SK-N-SH (cell line): ENCODE measurements at regions not wholly inside any gene's neighbourhood (a gene's known extent, or its start where the extent isn't known, plus 50 kb on each side); places are given as distances from the start of the nearest gene placed in this dataset.

Source experiments
- CTCF ChIA-PET: fragments of 300-600, 350-600 bp; formaldehyde crosslinking; extraction: SDS; loops from one replicate; lab custom pipeline; 2021; lab: Yijun Ruan, JAX
- POLR2A ChIA-PET: fragments of 350-600 bp; sonication (Branson Sonifier 250); formaldehyde crosslinking; extraction: SDS; loops from one replicate; lab custom pipeline; 2020; ENCODE audit warnings: antibody characterized with exemption, inconsistent platforms; lab: Yijun Ruan, JAX
- DNase-seq: peaks from one replicate; pipeline ENCODE4 v3.0.0; 2012
- H2AFZ ChIP-seq: fragments of 200-600 bp; sonication (generic); 2 replicates; pipeline ENCODE4 v1.8.1; 2016; ENCODE audit warnings: antibody characterized with exemption, mild to moderate bottlenecking, low read depth
- H3F3A ChIP-seq: fragments of 200-600 bp; sonication (generic); replicated peaks from 2 replicates; pipeline ENCODE3; 2016; ENCODE audit warnings: antibody characterized with exemption, mild to moderate bottlenecking; ENCODE audit not compliant: insufficient read depth
- H3K27ac ChIP-seq, 2 experiments: fragments of 200-500 bp in 1 of 2; fragments of 200-600 bp in 1 of 2; sonication (Bioruptor generic) in 1 of 2; sonication (generic), shearing (Covaris generic) in 1 of 2; 2 replicates each; pipeline versions ENCODE4 v1.5.1 to v1.6.1; 2014 to 2016; ENCODE audit warnings: low read depth in 2 of 2, inconsistent platforms in 1 of 2, low read length in 1 of 2, mild to moderate bottlenecking in 1 of 2, mixed read lengths in 1 of 2
- H3K27me3 ChIP-seq: fragments of 200-600 bp; sonication (generic), shearing (Covaris generic); 2 replicates; pipeline ENCODE4 v1.6.1; 2016; ENCODE audit warnings: mixed run types; ENCODE audit not compliant: insufficient read depth
- H3K36me3 ChIP-seq, 2 experiments: fragments of 200-500 bp in 1 of 2; fragments of 200-600 bp in 1 of 2; sonication (Bioruptor generic) in 1 of 2; sonication (generic) in 1 of 2; replicated peaks in 1 of 2; 2 replicates each; pipeline versions ENCODE3 to v1.5.1; 2014 to 2016; ENCODE audit warnings: low read length in 1 of 2, mild to moderate bottlenecking in 1 of 2; ENCODE audit not compliant: insufficient read depth in 2 of 2, control insufficient read depth in 1 of 2
- H3K4me1 ChIP-seq, 2 experiments: fragments of 200-500 bp in 1 of 2; fragments of 200-600 bp in 1 of 2; sonication (Bioruptor generic) in 1 of 2; sonication (generic), shearing (Covaris generic) in 1 of 2; 2 replicates each; pipeline versions ENCODE4 v1.5.1 to v1.6.1; 2014 to 2016; ENCODE audit warnings: low read depth in 1 of 2, low read length in 1 of 2, mixed run types in 1 of 2; ENCODE audit not compliant: insufficient read depth in 2 of 2, control insufficient read depth in 1 of 2
- H3K4me2 ChIP-seq: fragments of 200-600 bp; sonication (generic), shearing (Covaris generic); 2 replicates; pipeline ENCODE4 v1.6.1; 2017; ENCODE audit warnings: mixed run types
- H3K4me3 ChIP-seq, 2 experiments: fragments of 200-500 bp in 1 of 2; fragments of 200-600 bp in 1 of 2; sonication (Bioruptor generic) in 1 of 2; sonication (generic), shearing (Covaris generic) in 1 of 2; 2 replicates each; pipeline versions ENCODE4 v1.5.1 to v1.8.1; 2014 to 2016; ENCODE audit warnings: low read depth in 2 of 2, inconsistent platforms in 1 of 2, low read length in 1 of 2, mild to moderate bottlenecking in 1 of 2, mixed read lengths in 1 of 2, moderate library complexity in 1 of 2
- H3K79me2 ChIP-seq: fragments of 200-600 bp; sonication (generic); 2 replicates; pipeline ENCODE4 v1.8.1; 2017; ENCODE audit warnings: mild to moderate bottlenecking; ENCODE audit not compliant: insufficient read depth
- H3K9ac ChIP-seq: fragments of 200-600 bp; sonication (generic); 2 replicates; pipeline ENCODE4 v1.6.1; 2017; ENCODE audit warnings: mixed run types
- H3K9me2 ChIP-seq: fragments of 200-600 bp; sonication (generic); 2 replicates; pipeline ENCODE4 v1.6.1; 2017; ENCODE audit warnings: mixed run types
- H3K9me3 ChIP-seq: fragments of 200-600 bp; sonication (generic); 2 replicates; pipeline ENCODE4 v1.6.1; 2017; ENCODE audit warnings: mixed run types, mild to moderate bottlenecking, moderate library complexity
- H4K20me1 ChIP-seq: fragments of 200-600 bp; sonication (generic); 2 replicates; pipeline ENCODE4 v1.6.1; 2017; ENCODE audit warnings: mild to moderate bottlenecking, mixed run types; ENCODE audit not compliant: insufficient read depth
- CTCF ChIP-seq: fragments of 200-600 bp; sonication (generic); IDR thresholded peaks from 2 replicates; pipeline ENCODE4 v1.6.1; 2017; ENCODE audit warnings: antibody characterized with exemption, mild to moderate bottlenecking, moderate library complexity
- ELF1 ChIP-seq: IDR thresholded peaks from 2 replicates; pipeline ENCODE4 v1.4.0; 2012
- EZH2phosphoT487 ChIP-seq: fragments of 200-600 bp; sonication (generic); IDR thresholded peaks from 2 replicates; pipeline ENCODE4 v1.6.1; 2017; ENCODE audit warnings: low read depth, mixed run types, mild to moderate bottlenecking, antibody characterized with exemption, moderate library complexity, borderline replicate concordance
- FOXJ3 ChIP-seq: sonication (generic); formaldehyde crosslinking; IDR thresholded peaks from 2 replicates; pipeline ENCODE4 v1.5.1; 2020; ENCODE audit warnings: mild to moderate bottlenecking, missing genetic modification reagents
- JUND ChIP-seq: IDR thresholded peaks from 2 replicates; pipeline ENCODE4 v1.4.0; 2012
- MAX ChIP-seq: IDR thresholded peaks from 2 replicates; pipeline ENCODE4 v1.4.0; 2012; ENCODE audit warnings: low read depth
- MXI1 ChIP-seq: IDR thresholded peaks from 2 replicates; pipeline ENCODE4 v1.6.1; 2012; ENCODE audit warnings: mild to moderate bottlenecking, low read depth, low read length, improper control_type of control experiment
- RAD21 ChIP-seq: IDR thresholded peaks from 2 replicates; pipeline ENCODE4 v1.6.1; 2012; ENCODE audit warnings: mild to moderate bottlenecking, low read length
- REST ChIP-seq: IDR thresholded peaks from 2 replicates; pipeline ENCODE4 v1.6.1; 2012; ENCODE audit warnings: mild to moderate bottlenecking, low read depth, low read length, moderate library complexity
- RFX5 ChIP-seq: IDR thresholded peaks from 2 replicates; pipeline ENCODE4 v1.6.1; 2012; ENCODE audit warnings: mild to moderate bottlenecking, improper control_type of control experiment, low read length
- SIN3A ChIP-seq: IDR thresholded peaks from 2 replicates; pipeline ENCODE4 v1.6.1; 2012; ENCODE audit warnings: low read depth, mild to moderate bottlenecking, low read length, moderate library complexity, borderline replicate concordance
- SMC3 ChIP-seq: IDR thresholded peaks from 2 replicates; pipeline ENCODE4 v1.6.1; 2012; ENCODE audit warnings: low read depth, low read length, improper control_type of control experiment
- TAF1 ChIP-seq: IDR thresholded peaks from 2 replicates; pipeline ENCODE4 v1.6.1; 2012; ENCODE audit warnings: low read depth, mild to moderate bottlenecking, low read length, moderate library complexity, borderline replicate concordance
- TEAD4 ChIP-seq: IDR thresholded peaks from 2 replicates; pipeline ENCODE4 v1.4.0; 2012; ENCODE audit warnings: mild to moderate bottlenecking, borderline replicate concordance; ENCODE audit not compliant: insufficient read depth
- USF1 ChIP-seq: IDR thresholded peaks from 2 replicates; pipeline ENCODE4 v1.4.0; 2012; ENCODE audit warnings: low read depth, borderline replicate concordance
- YY1 ChIP-seq: IDR thresholded peaks from 2 replicates; pipeline ENCODE4 v1.4.0; 2012; ENCODE audit warnings: low read depth, mild to moderate bottlenecking
- WGBS: methylation state at CpG from one replicate; pipeline ENCODE4 v1.1.6; 2017; ENCODE audit warnings: low lambda C conversion rate; 5-methylcytosine and 5-hydroxymethylcytosine counted together
- TF ChIP-seq, protein P1 (sequence below): fragments of 150-350 bp; IDR thresholded peaks from 2 replicates; pipeline ENCODE4 v1.6.1; 2017; ENCODE audit warnings: antibody characterized with exemption, low read length, low read depth, borderline replicate concordance
- TF ChIP-seq, protein P2 (sequence below): IDR thresholded peaks from 2 replicates; pipeline ENCODE4 v1.4.0; 2012; ENCODE audit warnings: low read depth, borderline replicate concordance
- TF ChIP-seq, protein P3 (sequence below): fragments of 150-350 bp; IDR thresholded peaks from 2 replicates; pipeline ENCODE4 v1.6.1; 2016; ENCODE audit warnings: mild to moderate bottlenecking, low read depth, low read length

GRCh38 chr7:90078921-90079320, 75.3 kb upstream of the STEAP1 start:
- 34% methylated on average over 3 of the region's 3 CpGs for WGBS
- Histone ChIP-seq H3K9ac (no peak overlapping the region), H3K4me2 (no peak overlapping the region), H3K79me2 (no peaks in the 10 kb centered on the region), H3F3A (no peaks in the 10 kb centered on the region), H2AFZ (no peak overlapping the region), H3K9me3 (no peaks in the 10 kb centered on the region), H3K9me2 (no peaks in the 10 kb centered on the region), H3K27me3 (no peaks in the 10 kb centered on the region), H3K27ac (no peak overlapping the region), H3K36me3 (no peaks in the 10 kb centered on the region), H3K4me1 (no peaks in the 10 kb centered on the region), H4K20me1 (no peaks in the 10 kb centered on the region), H3K4me3 (no peak overlapping the region)
- CTCF ChIA-PET, result interaction anchor here (1.1 kb wide), 1 partner anchor 9 kb away, joined by 3 read pairs; no protein-coding TSS in a partner anchor
- no peak for TF ChIP-seq YY1
- TF ChIP-seq MAX, result no peak
- no peak for TF ChIP-seq SMC3
- TF ChIP-seq TEAD4, result no peak
- TF ChIP-seq RAD21, result no peak
- no peak for TF ChIP-seq EZH2phosphoT487
- TF ChIP-seq, protein P1, sequence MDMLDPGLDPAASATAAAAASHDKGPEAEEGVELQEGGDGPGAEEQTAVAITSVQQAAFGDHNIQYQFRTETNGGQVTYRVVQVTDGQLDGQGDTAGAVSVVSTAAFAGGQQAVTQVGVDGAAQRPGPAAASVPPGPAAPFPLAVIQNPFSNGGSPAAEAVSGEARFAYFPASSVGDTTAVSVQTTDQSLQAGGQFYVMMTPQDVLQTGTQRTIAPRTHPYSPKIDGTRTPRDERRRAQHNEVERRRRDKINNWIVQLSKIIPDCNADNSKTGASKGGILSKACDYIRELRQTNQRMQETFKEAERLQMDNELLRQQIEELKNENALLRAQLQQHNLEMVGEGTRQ, result no peak
- no peak for TF ChIP-seq ELF1
- TF ChIP-seq FOXJ3 (CRISPR knock-in tag), result no peak
- TF ChIP-seq, protein P2, sequence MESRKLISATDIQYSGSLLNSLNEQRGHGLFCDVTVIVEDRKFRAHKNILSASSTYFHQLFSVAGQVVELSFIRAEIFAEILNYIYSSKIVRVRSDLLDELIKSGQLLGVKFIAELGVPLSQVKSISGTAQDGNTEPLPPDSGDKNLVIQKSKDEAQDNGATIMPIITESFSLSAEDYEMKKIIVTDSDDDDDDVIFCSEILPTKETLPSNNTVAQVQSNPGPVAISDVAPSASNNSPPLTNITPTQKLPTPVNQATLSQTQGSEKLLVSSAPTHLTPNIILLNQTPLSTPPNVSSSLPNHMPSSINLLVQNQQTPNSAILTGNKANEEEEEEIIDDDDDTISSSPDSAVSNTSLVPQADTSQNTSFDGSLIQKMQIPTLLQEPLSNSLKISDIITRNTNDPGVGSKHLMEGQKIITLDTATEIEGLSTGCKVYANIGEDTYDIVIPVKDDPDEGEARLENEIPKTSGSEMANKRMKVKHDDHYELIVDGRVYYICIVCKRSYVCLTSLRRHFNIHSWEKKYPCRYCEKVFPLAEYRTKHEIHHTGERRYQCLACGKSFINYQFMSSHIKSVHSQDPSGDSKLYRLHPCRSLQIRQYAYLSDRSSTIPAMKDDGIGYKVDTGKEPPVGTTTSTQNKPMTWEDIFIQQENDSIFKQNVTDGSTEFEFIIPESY, result no peak
- no peak for TF ChIP-seq SIN3A
- no peak for TF ChIP-seq REST
- TF ChIP-seq RFX5, result no peak
- TF ChIP-seq MXI1, result no peak
- no peak for TF ChIP-seq TAF1
- TF ChIP-seq, protein P3, sequence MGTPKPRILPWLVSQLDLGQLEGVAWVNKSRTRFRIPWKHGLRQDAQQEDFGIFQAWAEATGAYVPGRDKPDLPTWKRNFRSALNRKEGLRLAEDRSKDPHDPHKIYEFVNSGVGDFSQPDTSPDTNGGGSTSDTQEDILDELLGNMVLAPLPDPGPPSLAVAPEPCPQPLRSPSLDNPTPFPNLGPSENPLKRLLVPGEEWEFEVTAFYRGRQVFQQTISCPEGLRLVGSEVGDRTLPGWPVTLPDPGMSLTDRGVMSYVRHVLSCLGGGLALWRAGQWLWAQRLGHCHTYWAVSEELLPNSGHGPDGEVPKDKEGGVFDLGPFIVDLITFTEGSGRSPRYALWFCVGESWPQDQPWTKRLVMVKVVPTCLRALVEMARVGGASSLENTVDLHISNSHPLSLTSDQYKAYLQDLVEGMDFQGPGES, result no peak
- TF ChIP-seq CTCF, result no peak
- TF ChIP-seq USF1, result no peak
- TF ChIP-seq JUND, result no peak
- POLR2A ChIA-PET, result no interaction called here
- DNase-seq, result no peak
